IPS-NIHi11 (cell line): ENCODE measurements at regions not wholly inside any gene's neighbourhood (a gene's known extent, or its start where the extent isn't known, plus 50 kb on each side); places are given as distances from the start of the nearest gene placed in this dataset.

ENCODE experiments used
- DNase-seq: peaks from one replicate; pipeline ENCODE4 v3.0.0; 2012; ENCODE audit warnings: mixed read lengths, low spot score

- no peak for DNase-seq
These were observed 51.0 kb upstream of the CD93 start for GRCh38 chr20:23136893-23137745.

- DNase-seq = no peak
These were observed 49.6 kb upstream of the CD93 start for GRCh38 chr20:23135449-23136420.
